SU-DHL-6 (cell line): ENCODE measurements at regions not wholly inside any gene's neighbourhood (a gene's known extent, or its start where the extent isn't known, plus 50 kb on each side); places are given as distances from the start of the nearest gene placed in this dataset.

Source experiments
- H2AFZ ChIP-seq: fragments of 200-600 bp; sonication (generic); 2 replicates; pipeline ENCODE4 v1.6.1; 2014; ENCODE audit warnings: low read depth, mild to moderate bottlenecking, moderate library complexity, mixed read lengths, antibody characterized with exemption, low read length; ENCODE audit not compliant: severe bottlenecking
- H3F3A ChIP-seq: fragments of 200-600 bp; shearing (Covaris generic); 2 replicates; pipeline ENCODE4 v1.6.0; 2016; ENCODE audit warnings: antibody characterized with exemption, mild to moderate bottlenecking; ENCODE audit not compliant: insufficient read depth
- H3K27ac ChIP-seq: fragments of 200-600 bp; sonication (generic); 2 replicates; pipeline ENCODE4 v1.5.1; 2016; ENCODE audit warnings: low read depth, mild to moderate bottlenecking, low read length, moderate library complexity, mixed read lengths
- H3K27me3 ChIP-seq: fragments of 200-600 bp; sonication (generic), shearing (Covaris generic); 2 replicates; pipeline ENCODE4 v1.6.0; 2014; ENCODE audit warnings: mild to moderate bottlenecking, low read length
- H3K36me3 ChIP-seq: fragments of 200-600 bp; sonication (generic); 2 replicates; pipeline ENCODE4 v1.6.1; 2014; ENCODE audit warnings: mild to moderate bottlenecking, low read length, mixed read lengths
- H3K4me2 ChIP-seq: fragments of 300-600, 200-600 bp; shearing (Covaris generic), sonication (generic); 2 replicates; pipeline ENCODE4 v1.6.0; 2014; ENCODE audit warnings: low read length, low read depth, mild to moderate bottlenecking; ENCODE audit not compliant: poor library complexity, severe bottlenecking
- H3K4me3 ChIP-seq: fragments of 200-600 bp; sonication (generic); 2 replicates; pipeline ENCODE4 v1.5.1; 2014; ENCODE audit warnings: antibody characterized with exemption, low read length, mild to moderate bottlenecking, mixed read lengths; ENCODE audit not compliant: insufficient read depth, poor library complexity, severe bottlenecking
- H3K79me2 ChIP-seq: fragments of 200-600 bp; sonication (generic); 2 replicates; pipeline ENCODE4 v1.6.1; 2014; ENCODE audit warnings: mild to moderate bottlenecking, low read length, moderate library complexity; ENCODE audit not compliant: insufficient read depth
- H3K9ac ChIP-seq: fragments of 200-600 bp; sonication (generic); 2 replicates; pipeline ENCODE4 v1.7.0; 2014; ENCODE audit warnings: mild to moderate bottlenecking, low read length
- H3K9me2 ChIP-seq: fragments of 200-600 bp; sonication (generic); replicated peaks from 2 replicates; pipeline ENCODE4 v1.6.1; 2014; ENCODE audit warnings: low read length; ENCODE audit not compliant: insufficient read depth
- H3K9me3 ChIP-seq: fragments of 200-600 bp; sonication (generic); 2 replicates; pipeline ENCODE4 v1.6.1; 2014; ENCODE audit warnings: low read length, mixed read lengths; ENCODE audit not compliant: insufficient read depth
- H4K20me1 ChIP-seq: fragments of 200-600 bp; sonication (generic); 2 replicates; pipeline ENCODE4 v1.6.1; 2014; ENCODE audit warnings: low read depth, mild to moderate bottlenecking, antibody characterized with exemption, low read length, moderate library complexity, mixed read lengths
- CTCF ChIP-seq: fragments of 200-600 bp; sonication (generic); IDR thresholded peaks from one replicate; pipeline ENCODE4 v1.5.1; 2017; ENCODE audit warnings: antibody characterized with exemption, mild to moderate bottlenecking, low read length, moderate library complexity; ENCODE audit not compliant: insufficient read depth, poor library complexity, severe bottlenecking
- EZH2phosphoT487 ChIP-seq: fragments of 200-600 bp; sonication (generic), shearing (Covaris generic); conservative IDR thresholded peaks from 2 replicates; pipeline ENCODE4 v1.6.1; 2018; ENCODE audit warnings: mild to moderate bottlenecking, antibody characterized with exemption, low read length, moderate library complexity, mixed read lengths

- H3K9me2 ChIP-seq, result no peaks in the 10 kb centered on the region
- H3K27me3 ChIP-seq, result no peaks in the 10 kb centered on the region
- H3K4me2 ChIP-seq, result no peak overlapping the region
- H3K27ac ChIP-seq, result no peak overlapping the region
- no peak overlapping the region for H3K4me3 ChIP-seq
- TF ChIP-seq EZH2phosphoT487 (no peak), CTCF (no peak)
- no peak overlapping the region for H3K9ac ChIP-seq
- H3K79me2 ChIP-seq, result no peaks in the 10 kb centered on the region
- no peaks in the 10 kb centered on the region for H3K9me3 ChIP-seq
- H3F3A ChIP-seq, result no peaks in the 10 kb centered on the region
- no peaks in the 10 kb centered on the region for H4K20me1 ChIP-seq
- no peaks in the 10 kb centered on the region for H3K36me3 ChIP-seq
- H2AFZ ChIP-seq, result no peak overlapping the region
Observed at GRCh38 chr3:127482216-127483004, 108.1 kb downstream of the TPRA1 start.

- no peak overlapping the region for H3K4me3 ChIP-seq
- H2AFZ ChIP-seq, result no peak overlapping the region
- H3K79me2 ChIP-seq, result no peaks in the 10 kb centered on the region
- H3K27me3 ChIP-seq, result no peaks in the 10 kb centered on the region
- H4K20me1 ChIP-seq, result no peaks in the 10 kb centered on the region
- TF ChIP-seq EZH2phosphoT487, result no peak
- TF ChIP-seq CTCF, result no peak
- H3K9me2 ChIP-seq, result no peaks in the 10 kb centered on the region
- H3F3A ChIP-seq, result no peaks in the 10 kb centered on the region
- no peak overlapping the region for H3K4me2 ChIP-seq
- H3K36me3 ChIP-seq, result no peaks in the 10 kb centered on the region
- no peak overlapping the region for H3K9ac ChIP-seq
- no peak overlapping the region for H3K27ac ChIP-seq
- no peaks in the 10 kb centered on the region for H3K9me3 ChIP-seq
Observed at GRCh38 chr3:127480196-127480954, 110.2 kb downstream of the TPRA1 start.

- Histone ChIP-seq H2AFZ (no peak overlapping the region), H3F3A (no peaks in the 10 kb centered on the region), H3K36me3 (no peaks in the 10 kb centered on the region), H3K27me3 (no peaks in the 10 kb centered on the region), H3K9ac (no peak overlapping the region), H3K4me2 (no peak overlapping the region), H3K9me3 (no peaks in the 10 kb centered on the region), H3K9me2 (no peaks in the 10 kb centered on the region), H3K79me2 (no peaks in the 10 kb centered on the region), H4K20me1 (no peaks in the 10 kb centered on the region), H3K4me3 (no peak overlapping the region), H3K27ac (no peak overlapping the region)
- TF ChIP-seq CTCF, result no peak
- TF ChIP-seq EZH2phosphoT487, result no peak
Observed at GRCh38 chr3:127479449-127479848, 111.1 kb downstream of the TPRA1 start.
